ENCODE measurements at regions not wholly inside any gene's neighbourhood (a gene's known extent, or its start where the extent isn't known, plus 50 kb on each side); places are given as distances from the start of the nearest gene placed in this dataset.

DNA sequence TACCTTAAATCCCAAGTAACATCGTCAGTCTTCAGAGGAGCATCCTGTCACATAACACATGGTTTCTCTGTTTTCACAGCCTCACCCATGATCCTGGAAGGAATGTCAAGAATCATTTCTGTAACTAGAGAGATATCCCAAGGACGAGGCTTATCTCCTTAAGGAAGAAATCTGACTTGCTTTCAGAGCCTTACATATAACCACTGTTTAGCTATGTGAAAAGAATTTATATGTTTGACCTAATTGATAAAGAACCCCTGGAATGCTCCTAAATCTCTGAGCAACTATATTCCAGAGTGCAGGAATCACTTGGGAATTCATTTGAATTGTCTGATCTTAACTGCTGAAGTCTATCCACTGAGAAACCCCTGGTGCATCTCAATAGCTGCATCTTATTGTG is 243.1 kb downstream of the ALDH8A1 start:
- DNase-seq = no peak

DNA sequence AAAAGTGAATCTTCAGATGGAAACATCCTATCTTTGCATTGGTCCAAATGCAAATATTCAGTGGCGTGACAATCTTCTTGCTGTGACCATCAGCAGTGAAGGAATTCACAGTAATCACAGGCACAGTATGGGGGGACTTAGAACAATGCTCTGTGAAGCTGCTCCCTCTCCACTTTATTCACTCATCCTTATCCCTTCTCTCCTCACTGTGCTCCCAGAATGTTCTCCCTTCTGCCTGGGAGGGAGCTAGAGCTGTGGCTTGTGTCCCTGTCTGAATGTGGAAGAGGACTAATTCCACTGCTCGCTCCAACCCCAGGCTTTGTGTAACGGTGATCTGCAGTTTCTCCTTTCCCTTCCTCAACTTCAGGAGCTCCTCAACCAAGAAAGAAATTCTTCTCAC is 243.7 kb downstream of the ALDH8A1 start:
- no peak for DNase-seq

DNA sequence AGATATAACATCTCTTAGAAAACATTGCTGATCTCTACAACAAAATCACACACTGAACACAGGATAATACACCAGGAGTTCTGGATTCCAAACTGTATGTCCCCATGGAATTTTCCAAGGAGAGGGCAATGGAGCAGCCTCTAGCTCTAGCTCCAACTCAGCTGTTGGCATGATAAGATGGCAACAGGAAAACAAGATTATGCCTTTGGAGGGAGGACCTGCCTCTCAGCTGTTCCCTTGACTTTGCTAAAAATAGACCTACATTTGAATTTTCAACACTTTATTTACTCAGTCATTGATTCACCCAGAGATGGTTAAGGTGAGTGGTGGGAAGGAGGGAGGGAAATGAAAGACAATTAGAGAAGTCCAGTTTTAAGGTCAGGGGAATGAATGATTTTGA is 246.7 kb downstream of the ALDH8A1 start:
- DNase-seq = no peak

GRCh38 chr6:134702279-134702678 is 247.6 kb downstream of the ALDH8A1 start:
- no peak for DNase-seq

DNA sequence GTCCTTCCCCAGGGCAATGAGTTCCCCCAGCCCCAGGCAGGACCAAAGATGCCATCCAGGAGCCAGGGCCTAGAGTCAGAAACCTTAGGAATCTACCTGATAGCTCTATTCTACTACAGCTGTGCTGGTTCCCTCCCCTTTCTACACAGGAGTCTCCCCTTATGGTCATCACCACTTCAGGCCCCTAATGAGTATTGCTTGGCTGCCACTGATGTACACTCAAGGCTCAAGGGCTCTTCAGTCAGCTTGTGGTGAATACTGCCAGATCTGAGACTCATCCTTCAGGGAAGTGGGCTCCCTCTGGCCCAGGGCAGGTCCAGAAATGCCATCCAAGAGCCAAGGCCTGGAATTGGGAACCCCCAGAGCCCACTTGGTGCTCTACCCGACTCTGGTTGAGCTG is 248.6 kb downstream of the ALDH8A1 start:
- DNase-seq = no peak

GRCh38 chr6:134698228-134698627 is 251.7 kb downstream of the ALDH8A1 start:
- DNase-seq = no peak

GRCh38 chr6:134692008-134692407 is 257.9 kb downstream of the ALDH8A1 start:
- no peak for DNase-seq

GRCh38 chr6:134691180-134691579 is 258.7 kb downstream of the ALDH8A1 start:
- no peak for DNase-seq

- DNase-seq = no peak
Observed at GRCh38 chr6:134690048-134690447, 259.9 kb downstream of the ALDH8A1 start.

GRCh38 chr6:134689641-134690040 is 260.3 kb downstream of the ALDH8A1 start:
- DNase-seq = no peak

- no peak for DNase-seq
Observed at GRCh38 chr6:134689177-134689576, 260.7 kb downstream of the ALDH8A1 start.

- no peak for DNase-seq
Observed at GRCh38 chr6:134686071-134686470, 263.8 kb downstream of the ALDH8A1 start.

GRCh38 chr6:134684423-134684795 is 265.5 kb downstream of the ALDH8A1 start:
- no peak for DNase-seq

DNA sequence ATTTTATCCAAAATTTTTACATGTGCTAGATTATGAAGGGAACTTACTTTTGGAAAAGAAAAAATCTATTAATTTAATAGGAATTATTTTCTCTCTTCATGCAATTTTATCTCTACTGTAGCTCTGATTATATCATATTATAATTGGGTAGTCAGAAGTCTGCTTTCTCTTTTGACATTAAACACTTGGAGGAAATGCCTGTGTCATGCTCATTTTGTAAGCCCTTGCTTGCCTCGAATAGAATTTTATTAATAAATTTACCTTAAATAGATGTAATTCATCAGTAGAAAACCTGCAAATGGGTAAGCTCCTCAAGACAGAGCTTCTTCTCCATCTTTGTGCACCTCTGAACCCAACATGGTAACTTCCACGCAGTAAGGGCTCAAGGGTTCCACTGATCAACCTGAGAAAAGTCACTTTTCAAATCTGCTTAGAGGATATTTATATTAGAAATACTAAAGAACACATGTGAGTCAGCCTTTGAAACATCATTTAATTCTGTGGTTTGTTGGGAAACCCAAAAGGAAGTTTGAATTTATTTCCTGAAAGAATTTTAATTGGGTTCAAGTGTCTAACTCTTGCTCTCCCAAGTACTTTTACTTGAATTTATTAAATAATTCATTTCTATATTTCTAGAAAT is 266.0 kb downstream of the ALDH8A1 start:
- no peak for DNase-seq

GRCh38 chr6:134680433-134680832 is 269.5 kb downstream of the ALDH8A1 start:
- no peak for DNase-seq

GRCh38 chr6:134680021-134680420 is 269.9 kb downstream of the ALDH8A1 start:
- no peak for DNase-seq

DNA sequence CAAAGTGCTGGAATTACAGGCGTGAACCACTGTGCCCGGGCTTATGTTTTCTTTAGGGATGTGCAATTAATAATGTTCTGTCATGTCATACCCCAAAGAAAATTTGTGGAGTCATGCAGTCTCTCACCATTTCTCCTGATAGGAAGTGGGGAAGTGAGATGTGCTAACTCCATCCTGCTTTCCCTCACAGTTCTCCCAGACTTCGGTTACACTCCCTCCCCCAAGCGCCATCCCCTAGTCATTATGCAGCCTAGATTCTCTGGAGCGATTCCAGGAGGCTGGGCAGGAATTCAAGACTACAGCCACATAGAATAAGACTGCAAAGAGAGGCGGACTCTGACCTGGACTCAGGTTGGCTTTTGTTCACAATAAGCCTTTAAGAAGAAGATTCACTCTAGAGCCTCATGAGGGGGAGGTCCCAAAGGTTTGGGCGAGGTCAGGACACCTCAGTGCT is 271.4 kb downstream of the ALDH8A1 start:
- DNase-seq = no peak

DNA sequence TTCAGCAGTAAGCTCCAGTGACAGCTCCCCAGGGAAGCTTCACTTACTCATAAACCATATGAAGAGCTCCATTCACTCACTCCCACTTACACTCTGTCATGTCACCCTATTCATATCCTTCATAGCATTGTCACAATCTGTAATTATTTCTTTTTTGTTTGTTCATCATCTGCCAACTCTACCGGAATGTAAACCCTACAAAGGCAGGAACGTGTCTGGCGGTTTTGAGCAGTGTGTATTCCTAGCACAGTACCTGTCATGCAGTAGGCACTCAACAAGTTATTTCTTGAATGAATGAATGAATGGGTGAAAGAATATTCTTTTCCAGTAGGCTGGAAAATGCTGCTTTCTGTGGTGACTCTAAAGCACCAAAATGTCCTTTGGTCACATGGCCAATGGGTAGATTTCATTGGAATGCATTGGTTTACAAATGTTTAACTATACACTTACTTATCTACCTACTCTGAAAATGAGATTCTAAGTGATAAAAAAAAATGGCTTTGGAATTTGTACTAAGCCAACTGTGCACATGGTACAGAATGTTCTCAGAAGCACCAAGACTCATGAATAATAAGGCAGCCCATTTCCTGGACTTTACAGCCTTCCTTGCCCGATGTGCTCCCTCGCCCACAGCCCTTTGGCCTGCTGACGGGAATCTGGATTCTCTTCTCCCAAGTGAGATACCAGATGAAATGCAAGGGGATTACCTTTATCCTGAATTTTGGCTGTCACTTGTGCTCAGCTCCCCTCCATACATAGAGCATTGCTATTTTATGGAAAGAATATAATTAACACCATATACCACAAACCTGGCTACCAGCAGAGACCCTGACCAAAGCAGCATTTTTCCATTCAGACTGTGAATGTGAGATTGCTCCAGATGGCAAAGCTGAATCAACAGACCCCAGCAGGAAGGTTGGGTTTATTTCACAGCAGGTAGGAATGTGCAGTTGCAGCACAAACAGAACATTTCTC is 273.3 kb downstream of the ALDH8A1 start:
- no peak for DNase-seq

DNA sequence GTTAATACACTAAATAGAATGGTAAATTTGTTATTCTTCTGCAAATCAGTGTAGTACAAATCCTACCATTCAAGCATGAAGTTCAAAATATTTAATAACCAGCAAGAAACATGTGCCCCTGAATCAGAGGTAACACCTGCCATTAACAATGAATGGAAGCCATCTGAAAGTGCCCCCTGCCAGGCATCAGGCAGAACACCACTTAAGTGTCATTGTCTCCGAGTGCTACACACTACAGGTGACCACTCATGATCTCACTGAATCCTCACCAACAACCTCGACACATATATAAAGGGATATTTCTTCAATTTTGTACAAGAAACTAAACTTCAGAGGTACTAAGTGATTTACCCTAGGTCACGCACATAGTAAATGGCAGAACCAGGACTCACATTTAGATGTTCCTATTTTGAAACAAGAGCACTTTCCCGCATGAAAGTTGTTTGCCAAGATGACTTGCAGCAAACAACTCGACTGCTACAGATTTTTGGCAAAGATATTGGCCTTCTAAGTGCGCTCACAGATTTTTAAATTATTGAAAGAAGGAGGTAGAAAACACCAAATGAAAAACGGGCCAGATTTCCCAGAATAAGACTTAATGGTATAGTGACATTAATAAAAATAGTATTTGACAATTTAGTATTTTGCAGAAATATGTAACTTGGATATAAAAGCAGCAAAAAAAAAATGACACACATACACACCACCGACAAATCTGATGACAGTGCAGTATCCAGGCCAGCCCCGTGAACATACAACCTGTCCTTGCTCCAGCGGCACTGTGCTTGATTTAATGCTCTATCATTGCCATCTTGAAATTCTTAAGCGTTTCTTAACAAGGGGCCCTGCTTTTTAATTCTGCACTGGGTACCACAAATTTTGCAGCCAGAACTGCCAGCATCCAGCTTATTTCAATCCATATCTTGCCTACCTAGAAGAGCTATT is 274.5 kb downstream of the ALDH8A1 start:
- DNase-seq = no peak

- DNase-seq = no peak
Observed at GRCh38 chr6:134674562-134674961, 275.3 kb downstream of the ALDH8A1 start.

DNA sequence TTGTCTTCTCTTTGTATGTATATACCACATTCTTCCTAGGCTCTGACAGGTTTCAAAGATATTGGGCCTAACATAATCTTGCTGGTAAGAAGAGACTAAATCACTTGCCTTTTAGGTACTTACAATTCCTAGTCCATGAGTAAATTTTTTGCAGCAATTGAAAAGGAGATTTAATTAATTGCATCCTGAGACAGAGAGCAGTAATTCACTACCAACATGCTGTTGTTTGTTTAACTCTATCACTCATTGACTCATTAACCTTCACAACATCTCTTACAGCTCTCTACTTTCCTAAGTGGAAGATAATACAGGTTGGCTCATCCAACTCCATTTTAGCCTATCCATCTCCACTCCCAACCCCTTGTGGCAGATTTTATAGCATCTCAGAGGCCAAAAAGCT is 280.4 kb downstream of the ALDH8A1 start:
- no peak for DNase-seq

DNA sequence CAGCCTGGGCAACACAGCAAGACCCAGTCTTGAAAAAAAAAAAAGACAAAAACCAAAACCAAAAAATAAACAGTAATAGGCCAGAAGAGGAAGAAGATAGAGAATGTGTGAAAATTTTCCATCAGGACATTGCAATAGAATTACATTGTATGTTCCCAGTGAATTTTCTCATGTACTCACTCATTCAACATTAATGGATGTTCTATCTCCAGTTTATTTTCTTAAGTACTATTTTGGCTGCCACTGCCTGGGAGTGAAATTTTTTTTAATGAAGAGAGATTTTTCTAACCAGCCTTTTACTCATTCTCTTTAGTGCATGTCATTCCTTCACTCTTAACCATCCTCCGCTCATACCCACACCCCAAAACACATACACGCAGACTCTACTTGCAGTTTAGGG is 282.8 kb downstream of the ALDH8A1 start:
- no peak for DNase-seq

DNA sequence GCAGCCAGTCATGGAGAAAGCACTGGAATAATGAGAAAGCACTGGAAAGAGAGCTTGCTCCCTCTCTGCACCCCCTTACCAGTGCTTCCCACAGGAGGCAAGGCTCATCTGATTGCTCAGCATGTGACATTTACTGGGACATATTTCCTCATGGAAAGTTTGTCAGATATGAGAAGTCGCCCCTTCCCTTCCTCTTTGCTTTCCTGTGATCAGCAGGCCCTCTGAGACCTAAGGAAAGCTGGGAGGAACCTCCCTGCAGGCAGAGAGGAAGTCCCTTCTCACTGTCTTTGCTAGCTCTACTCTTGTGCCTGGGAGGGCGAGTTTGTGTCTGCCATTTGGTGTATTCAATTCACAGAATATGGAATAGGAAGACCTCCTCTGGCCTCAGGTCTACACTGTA is 283.8 kb downstream of the ALDH8A1 start:
- no peak for DNase-seq

Data from 8988T (cell line).